Cardiac muscle cell (in vitro differentiated cells and primary cell): ENCODE measurements at regions not wholly inside any gene's neighbourhood (a gene's known extent, or its start where the extent isn't known, plus 50 kb on each side); places are given as distances from the start of the nearest gene placed in this dataset.
"Not testable (repeated sequence)": the region's sequence is repeated elsewhere in the genome, so short reads cannot be mapped to it uniquely, and the experiment has no call there.

Experiments used
- DNase-seq, 2 donors: peaks; one replicate each; pipeline versions ENCODE4 v3.0.0 to v3.0.0-alpha.2; 2010 to 2017; ENCODE audit warnings: low read depth in 1 of 2, low spot score in 1 of 2
- H3K27ac ChIP-seq: fragments of 200-600 bp; sonication (generic); 2 replicates; pipeline ENCODE4 v1.5.1; 2016
- H3K27me3 ChIP-seq: fragments of 200-600 bp; sonication (generic); 2 replicates; pipeline ENCODE4 v1.6.0; 2016; ENCODE audit warnings: control low read depth
- H3K36me3 ChIP-seq: fragments of 200-600 bp; sonication (generic); 2 replicates; pipeline ENCODE4 v1.5.1; 2016; ENCODE audit warnings: control low read depth
- H3K4me1 ChIP-seq: fragments of 200-600 bp; sonication (generic); 2 replicates; pipeline ENCODE4 v1.8.1; 2017; ENCODE audit warnings: low read depth, mild to moderate bottlenecking, mixed run types
- H3K4me3 ChIP-seq: fragments of 200-600 bp; sonication (generic); 2 replicates; pipeline ENCODE4 v1.5.1; 2016; ENCODE audit warnings: mild to moderate bottlenecking
- H3K9me3 ChIP-seq: fragments of 200-600 bp; sonication (generic); 2 replicates; pipeline ENCODE4 v1.5.1; 2017; ENCODE audit warnings: low read depth, mild to moderate bottlenecking, control low read depth
- CTCF ChIP-seq: IDR thresholded peaks from 2 replicates; pipeline ENCODE4 v1.5.1; 2012; ENCODE audit warnings: low read depth, mild to moderate bottlenecking, low read length

- Histone ChIP-seq H3K4me3 (no peak overlapping the region), H3K36me3 (no peaks in the 10 kb centered on the region), H3K27ac (no peak overlapping the region), H3K27me3 (no peaks in the 10 kb centered on the region), H3K4me1 (peaks cover 4% of the 10 kb centered on the region), H3K9me3 (no peaks in the 10 kb centered on the region)
- TF ChIP-seq CTCF: peak; percentile 60
- peak; percentile 56 to 68 for DNase-seq
Measured at GRCh38 chr1:115506924-115507589, 134.7 kb upstream of the VANGL1 start.

- no peak for DNase-seq
- H3K27ac ChIP-seq: no peak overlapping the region
- no peaks in the 10 kb centered on the region for H3K27me3 ChIP-seq
- no peaks in the 10 kb centered on the region for H3K9me3 ChIP-seq
- no peak overlapping the region for H3K4me3 ChIP-seq
- no peak for TF ChIP-seq CTCF
- no peaks in the 10 kb centered on the region for H3K36me3 ChIP-seq
- H3K4me1 ChIP-seq: peaks cover 4% of the 10 kb centered on the region
Measured at GRCh38 chr1:115506518-115506917, 135.3 kb upstream of the VANGL1 start.

GRCh38 chr1:115505148-115505571 is 136.6 kb upstream of the VANGL1 start:
- no peaks in the 10 kb centered on the region for H3K27me3 ChIP-seq
- H3K9me3 ChIP-seq: no peaks in the 10 kb centered on the region
- no peak for DNase-seq
- no peak for TF ChIP-seq CTCF
- H3K36me3 ChIP-seq: no peaks in the 10 kb centered on the region
- no peak overlapping the region for H3K4me3 ChIP-seq
- no peak overlapping the region for H3K27ac ChIP-seq
- peaks cover 4% of the 10 kb centered on the region for H3K4me1 ChIP-seq

GRCh38 chr1:115502183-115502582 is 139.6 kb upstream of the VANGL1 start:
- not testable (repeated sequence) for H3K9me3 ChIP-seq, H3K27ac ChIP-seq, H3K4me3 ChIP-seq, H3K36me3 ChIP-seq, H3K4me1 ChIP-seq, DNase-seq, H3K27me3 ChIP-seq

- no peaks in the 10 kb centered on the region for H3K36me3 ChIP-seq
- no peak overlapping the region for H3K27ac ChIP-seq
- DNase-seq: no peak
- no peaks in the 10 kb centered on the region for H3K27me3 ChIP-seq
- H3K9me3 ChIP-seq: no peaks in the 10 kb centered on the region
- H3K4me1 ChIP-seq: no peaks in the 10 kb centered on the region
- no peak overlapping the region for H3K4me3 ChIP-seq
- no peak for TF ChIP-seq CTCF
Measured at GRCh38 chr1:115501476-115501875, 140.3 kb upstream of the VANGL1 start.

GRCh38 chr1:115499253-115499652 is 142.5 kb upstream of the VANGL1 start:
- H3K27me3 ChIP-seq: no peaks in the 10 kb centered on the region
- no peaks in the 10 kb centered on the region for H3K36me3 ChIP-seq
- H3K27ac ChIP-seq: no peak overlapping the region
- H3K4me1 ChIP-seq: no peaks in the 10 kb centered on the region
- no peaks in the 10 kb centered on the region for H3K9me3 ChIP-seq
- H3K4me3 ChIP-seq: no peak overlapping the region
- no peak for TF ChIP-seq CTCF
- DNase-seq: no peak
